ENCODE measurements at regions not wholly inside any gene's neighbourhood (a gene's known extent, or its start where the extent isn't known, plus 50 kb on each side); places are given as distances from the start of the nearest gene placed in this dataset.

- no peak for TF ChIP-seq TCF12 (IDR thresholded peaks at IDR 0.05; ENCODE audit: low read depth)
- TF ChIP-seq MAX (IDR thresholded peaks at IDR 0.05) = no peak
- TF ChIP-seq CREB1 (IDR thresholded peaks at IDR 0.05; ENCODE audit: low read depth) = no peak
- TF ChIP-seq EGR1 (IDR thresholded peaks at IDR 0.05) = no peak
- TF ChIP-seq USF1 (IDR thresholded peaks at IDR 0.05) = no peak
- TF ChIP-seq REST (IDR thresholded peaks at IDR 0.05; ENCODE audit: low read depth) = no peak
- TF ChIP-seq TAF1 (IDR thresholded peaks at IDR 0.05; ENCODE audit: low read depth) = no peak
- no peak for TF ChIP-seq EP300 (IDR thresholded peaks at IDR 0.05; ENCODE audit: borderline replicate concordance)
- TF ChIP-seq ZBTB7A (IDR thresholded peaks at IDR 0.05; ENCODE audit: low read depth) = no peak
- TF ChIP-seq FOXM1 (IDR thresholded peaks at IDR 0.05; ENCODE audit: borderline replicate concordance, low read depth) = no peak
- no peak for TF ChIP-seq RAD21 (IDR thresholded peaks at IDR 0.05; ENCODE audit: low read depth)
- no peak for TF ChIP-seq TEAD4 (IDR thresholded peaks at IDR 0.05)
Measured at GRCh38 chr2:8578335-8579244, 103.3 kb upstream of the ID2 start.

- no peak for TF ChIP-seq TEAD4 (IDR thresholded peaks at IDR 0.05)
Measured at GRCh38 chr2:8579485-8580085, 102.3 kb upstream of the ID2 start.

- TF ChIP-seq MAX (IDR thresholded peaks at IDR 0.05) (no peak), ZBTB7A (IDR thresholded peaks at IDR 0.05; ENCODE audit: low read depth) (no peak), EGR1 (IDR thresholded peaks at IDR 0.05) (no peak), RAD21 (IDR thresholded peaks at IDR 0.05; ENCODE audit: low read depth) (no peak), FOXM1 (IDR thresholded peaks at IDR 0.05; ENCODE audit: borderline replicate concordance, low read depth) (no peak), REST (IDR thresholded peaks at IDR 0.05; ENCODE audit: low read depth) (no peak), CREB1 (IDR thresholded peaks at IDR 0.05; ENCODE audit: low read depth) (no peak), YY1 (IDR thresholded peaks at IDR 0.05; ENCODE audit: low read depth) (no peak), NFIC (IDR thresholded peaks at IDR 0.05) (no peak), CEBPB (IDR thresholded peaks at IDR 0.05) (no peak), USF1 (IDR thresholded peaks at IDR 0.05) (no peak), EP300 (IDR thresholded peaks at IDR 0.05; ENCODE audit: borderline replicate concordance) (no peak), TEAD4 (IDR thresholded peaks at IDR 0.05) (no peak), TCF12 (IDR thresholded peaks at IDR 0.05; ENCODE audit: low read depth) (no peak), TAF1 (IDR thresholded peaks at IDR 0.05; ENCODE audit: low read depth) (no peak)
Measured at GRCh38 chr2:8580316-8581233, 101.3 kb upstream of the ID2 start.

- TF ChIP-seq USF1 (IDR thresholded peaks at IDR 0.05) = no peak
- TF ChIP-seq TEAD4 (IDR thresholded peaks at IDR 0.05) = no peak
- TF ChIP-seq EGR1 (IDR thresholded peaks at IDR 0.05) = no peak
- no peak for TF ChIP-seq CREB1 (IDR thresholded peaks at IDR 0.05; ENCODE audit: low read depth)
- no peak for TF ChIP-seq NFIC (IDR thresholded peaks at IDR 0.05)
- no peak for TF ChIP-seq ZBTB7A (IDR thresholded peaks at IDR 0.05; ENCODE audit: low read depth)
- no peak for TF ChIP-seq TAF1 (IDR thresholded peaks at IDR 0.05; ENCODE audit: low read depth)
- TF ChIP-seq MAX (IDR thresholded peaks at IDR 0.05) = no peak
- no peak for TF ChIP-seq YY1 (IDR thresholded peaks at IDR 0.05; ENCODE audit: low read depth)
- no peak for TF ChIP-seq FOXM1 (IDR thresholded peaks at IDR 0.05; ENCODE audit: borderline replicate concordance, low read depth)
- TF ChIP-seq REST (IDR thresholded peaks at IDR 0.05; ENCODE audit: low read depth) = no peak
- TF ChIP-seq EP300 (IDR thresholded peaks at IDR 0.05; ENCODE audit: borderline replicate concordance) = no peak
- TF ChIP-seq CEBPB (IDR thresholded peaks at IDR 0.05) = no peak
- no peak for TF ChIP-seq RAD21 (IDR thresholded peaks at IDR 0.05; ENCODE audit: low read depth)
- no peak for TF ChIP-seq TCF12 (IDR thresholded peaks at IDR 0.05; ENCODE audit: low read depth)
Measured at GRCh38 chr2:8581234-8581561, 100.7 kb upstream of the ID2 start.
